HG03342 (cell line): ENCODE measurements at regions not wholly inside any gene's neighbourhood (a gene's known extent, or its start where the extent isn't known, plus 50 kb on each side); places are given as distances from the start of the nearest gene placed in this dataset.

Experiments
- ATAC-seq: cut with Tn5 transposase; IDR thresholded peaks from one replicate; pipeline ENCODE4 v1.9.1; 2021; ENCODE audit warnings: mild to moderate bottlenecking, moderate library complexity; ENCODE audit not compliant: unreplicated experiment

DNA sequence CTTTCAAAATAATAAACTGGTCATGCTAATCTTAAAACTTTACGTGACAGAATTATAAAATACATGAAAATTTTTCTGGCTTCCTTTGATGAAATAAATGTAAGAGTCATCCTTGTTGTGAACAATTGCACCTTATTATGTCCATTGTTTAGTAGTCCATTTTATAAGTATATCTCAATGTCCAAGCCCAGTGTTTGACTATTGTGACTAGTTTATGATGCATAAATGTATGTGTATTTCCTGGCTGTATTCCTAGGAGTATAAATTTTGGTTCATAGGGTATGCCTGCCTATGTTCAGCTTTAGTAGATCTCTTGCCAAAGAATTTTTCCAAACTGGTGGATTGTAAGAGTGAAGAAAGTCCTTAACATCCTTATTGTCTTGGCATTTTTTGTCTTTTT lies 2895.5 kb upstream of the PCDH20 start:
- no peak for ATAC-seq

DNA sequence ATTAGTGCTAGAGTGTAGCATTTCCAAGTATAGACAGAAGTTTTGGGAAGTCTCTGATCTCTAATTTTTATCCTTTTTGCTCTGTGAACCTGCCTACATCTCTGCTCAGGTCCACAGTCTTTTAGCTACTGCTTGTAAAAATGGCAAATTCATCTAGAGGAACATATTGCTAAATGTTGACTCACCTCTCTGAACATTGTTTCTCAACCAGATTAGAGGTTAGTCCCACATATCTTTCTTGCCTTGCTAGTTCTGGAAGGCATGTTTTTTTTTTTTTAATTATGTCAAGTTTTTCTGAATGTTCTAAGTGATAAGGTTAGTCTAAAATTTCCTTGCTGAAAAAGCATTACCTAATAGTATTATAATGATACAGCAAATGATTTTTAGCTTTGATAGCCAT lies 2889.6 kb upstream of the PCDH20 start:
- no peak for ATAC-seq

DNA sequence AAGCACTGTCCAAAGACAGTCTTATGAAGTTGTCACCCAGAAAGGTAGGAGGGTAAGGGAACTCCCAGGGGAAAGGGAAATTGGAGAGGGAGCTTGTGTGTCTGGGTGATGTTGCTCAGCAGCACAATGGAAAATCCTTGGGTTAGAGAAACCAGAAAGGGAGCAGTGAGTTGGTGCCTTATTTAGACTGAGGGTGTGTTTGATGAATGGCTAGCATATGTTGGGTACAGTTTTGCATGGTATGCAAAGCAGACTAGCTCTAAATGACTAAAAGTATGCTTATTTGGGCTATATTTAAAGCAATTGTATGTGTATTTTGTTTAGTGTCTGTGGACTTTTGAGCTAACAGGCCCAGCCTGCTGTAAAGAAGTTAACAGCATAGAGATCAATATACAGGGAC lies 2884.6 kb upstream of the PCDH20 start:
- ATAC-seq = no peak

DNA sequence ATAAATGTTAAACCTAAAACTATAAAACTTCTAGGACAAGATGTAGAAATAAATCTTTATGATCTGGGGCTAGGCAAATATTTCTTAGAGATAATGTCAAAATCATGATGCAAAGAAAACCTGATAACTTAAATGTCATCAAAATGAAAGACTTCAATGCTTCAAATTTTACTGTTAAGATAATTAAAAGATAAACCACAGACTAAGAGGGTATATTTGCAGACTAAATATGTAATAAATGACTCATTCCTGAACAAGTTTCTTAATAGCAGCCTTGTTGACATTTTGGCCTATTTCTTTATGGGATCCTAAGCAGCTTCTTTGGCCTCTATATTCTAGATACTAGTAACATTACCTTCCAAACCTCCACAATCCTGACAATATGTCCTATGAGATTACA lies 2878.3 kb upstream of the PCDH20 start:
- no peak for ATAC-seq

DNA sequence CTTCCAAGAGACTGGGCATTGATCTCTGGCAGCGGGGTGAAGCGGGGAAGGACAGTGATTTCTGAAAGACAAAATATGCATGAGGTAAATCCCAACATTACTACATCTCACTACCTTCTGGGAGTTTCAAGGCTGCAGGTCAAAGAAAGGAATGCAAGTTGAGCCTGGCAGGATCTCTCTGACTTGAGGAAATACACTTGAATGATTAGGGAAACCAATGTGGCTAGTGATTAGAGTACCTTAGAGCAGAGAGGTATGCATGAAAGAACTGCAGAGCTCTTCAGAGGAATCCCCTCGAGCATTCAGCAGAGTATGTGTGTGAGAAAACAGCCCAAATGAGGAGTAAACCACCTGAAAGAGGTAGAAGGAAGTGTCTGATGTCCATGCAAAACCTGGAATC lies 2874.1 kb upstream of the PCDH20 start:
- ATAC-seq = no peak

DNA sequence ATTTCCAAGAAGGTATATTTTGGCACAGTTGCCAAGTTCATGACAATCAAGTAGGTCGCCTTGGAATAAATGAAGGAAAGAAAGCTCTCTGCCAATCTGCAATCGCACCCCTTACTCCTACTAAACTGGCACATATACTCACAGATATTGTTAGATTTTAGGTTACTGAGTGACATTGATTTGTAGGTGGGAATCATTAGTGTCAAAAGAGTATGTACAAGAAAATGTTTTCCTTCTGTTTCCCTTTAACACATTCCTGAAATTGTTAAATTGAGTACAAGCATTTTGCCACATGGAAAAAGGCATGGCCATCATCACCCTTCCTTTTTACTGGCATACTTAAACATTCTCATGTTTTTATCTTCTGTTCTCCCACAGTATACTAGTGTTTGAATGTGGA lies 2868.3 kb upstream of the PCDH20 start:
- ATAC-seq = no peak

DNA sequence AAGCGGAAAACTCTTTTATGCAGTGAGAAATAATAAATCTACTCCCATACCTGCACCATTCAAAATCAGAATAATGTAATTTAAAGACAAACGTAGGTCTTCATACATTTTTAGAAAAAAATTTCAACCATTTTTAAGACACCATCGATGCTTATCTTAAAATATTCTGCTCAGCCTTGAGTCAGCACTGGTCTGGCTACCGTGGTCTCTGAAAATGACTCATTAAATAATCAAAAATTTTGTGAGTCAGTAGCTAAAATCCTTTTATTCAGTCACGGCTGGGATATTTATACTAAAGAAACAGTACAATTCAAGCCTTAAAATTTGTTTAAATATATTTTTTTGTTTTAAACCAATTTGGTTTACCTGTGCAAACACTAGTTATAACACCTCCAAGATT lies 2862.8 kb upstream of the PCDH20 start:
- ATAC-seq = no peak

DNA sequence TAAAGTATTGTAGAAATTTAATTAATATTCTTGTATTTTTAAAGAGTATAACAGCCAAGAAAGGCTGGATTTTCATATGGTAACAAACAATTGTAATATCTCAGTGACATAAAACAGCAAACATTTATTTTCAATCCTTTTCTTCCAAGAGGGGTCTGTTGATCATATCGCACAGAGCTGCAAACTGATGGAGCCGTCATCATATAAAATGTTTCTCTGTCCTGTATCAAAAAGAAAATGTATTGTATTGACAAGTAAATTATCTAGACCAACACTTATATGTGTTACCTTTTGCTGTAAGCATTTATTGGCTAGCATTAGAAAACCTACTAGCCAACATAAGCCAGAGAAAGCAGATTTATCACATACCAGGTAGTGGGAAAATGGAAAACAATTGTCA lies 2861.4 kb upstream of the PCDH20 start:
- no peak for ATAC-seq

DNA sequence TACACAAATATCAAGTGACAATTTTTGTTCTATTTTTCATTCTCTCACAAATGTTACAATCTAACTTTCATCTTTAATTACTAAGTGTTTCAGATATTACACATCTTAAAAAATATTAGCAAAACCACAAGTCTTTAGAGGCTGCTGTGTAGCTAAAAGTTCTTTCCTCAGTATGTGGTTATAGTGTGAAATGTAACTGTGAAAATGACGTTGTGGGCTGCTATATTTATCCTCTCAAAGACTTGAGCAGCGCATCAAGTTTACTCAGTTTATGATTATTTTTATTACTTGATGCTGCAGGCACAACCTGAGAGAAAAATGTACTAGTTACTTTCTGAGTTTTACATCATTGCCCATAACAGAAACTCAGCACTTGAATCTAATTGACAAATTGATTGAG lies 2860.6 kb upstream of the PCDH20 start:
- no peak for ATAC-seq

DNA sequence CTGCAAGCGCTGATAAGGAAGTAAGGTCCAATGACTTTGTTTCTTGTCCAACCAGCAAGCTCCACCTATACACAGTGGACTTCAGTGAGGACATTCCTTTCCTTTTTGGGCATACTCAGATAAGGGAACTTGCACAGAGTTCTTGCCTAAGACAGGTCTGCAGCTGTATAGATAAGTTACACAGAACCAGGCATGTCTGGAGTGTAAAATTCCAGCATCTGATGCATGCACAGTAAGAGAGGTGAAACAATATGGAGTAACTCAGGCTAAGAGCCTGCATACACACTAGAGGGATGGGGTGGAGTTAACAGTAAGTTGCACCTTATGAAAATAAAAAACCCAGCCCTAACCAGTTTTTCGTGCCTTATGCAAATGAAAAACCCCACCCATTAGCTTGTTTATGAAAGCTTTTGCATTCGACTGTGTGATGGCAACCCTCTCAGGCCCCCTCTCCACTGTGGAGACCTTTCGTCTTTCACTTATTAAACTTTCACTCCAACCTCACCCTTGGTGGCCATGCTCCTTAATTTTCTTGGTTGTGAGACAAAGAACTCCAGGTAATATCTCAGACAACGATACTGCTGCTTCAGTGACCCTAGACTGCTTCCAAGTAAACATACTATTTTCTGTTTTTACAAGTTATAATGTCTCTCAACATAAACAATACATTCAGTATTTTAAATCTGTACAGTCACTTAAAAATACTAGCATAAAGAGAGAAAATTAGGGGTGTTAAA lies 2859.0 kb upstream of the PCDH20 start:
- ATAC-seq = no peak

DNA sequence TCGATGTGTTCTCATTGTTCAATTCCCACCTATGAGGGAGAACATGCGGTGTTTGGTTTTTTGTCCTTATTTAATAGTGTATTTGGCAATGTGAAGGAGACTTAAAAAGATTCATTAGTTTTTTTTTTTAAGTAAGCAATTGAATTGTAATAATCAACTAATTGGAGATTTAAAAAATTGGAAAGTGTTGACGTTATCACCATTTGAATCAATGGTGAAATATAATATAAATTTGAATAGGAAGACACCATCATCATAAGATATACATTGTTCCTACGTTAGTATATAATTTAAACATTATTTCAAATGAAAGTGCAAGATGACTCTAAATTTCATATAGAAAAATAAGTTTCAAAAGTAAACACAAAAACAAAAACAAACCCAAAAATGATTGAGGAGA lies 2858.1 kb upstream of the PCDH20 start:
- no peak for ATAC-seq

DNA sequence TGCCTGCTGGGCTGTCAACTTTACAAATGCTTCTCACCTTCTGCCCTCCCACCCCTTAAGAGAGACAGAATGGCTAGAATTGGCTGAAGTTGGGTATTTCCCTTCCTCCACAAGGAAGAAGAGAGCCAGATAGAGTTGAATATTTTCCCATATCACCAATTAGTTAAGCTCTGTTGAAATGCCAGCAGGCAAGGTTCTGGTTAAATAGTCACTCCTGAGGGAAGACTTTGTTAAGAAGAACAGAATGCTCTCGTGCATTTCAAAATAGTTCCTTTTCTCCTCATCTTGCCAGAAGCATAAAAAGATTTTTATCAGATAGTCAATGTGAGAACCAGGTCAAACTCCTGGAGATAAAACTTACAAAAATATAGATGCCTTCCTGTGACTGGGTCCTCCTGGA lies 2857.0 kb upstream of the PCDH20 start:
- ATAC-seq = no peak

DNA sequence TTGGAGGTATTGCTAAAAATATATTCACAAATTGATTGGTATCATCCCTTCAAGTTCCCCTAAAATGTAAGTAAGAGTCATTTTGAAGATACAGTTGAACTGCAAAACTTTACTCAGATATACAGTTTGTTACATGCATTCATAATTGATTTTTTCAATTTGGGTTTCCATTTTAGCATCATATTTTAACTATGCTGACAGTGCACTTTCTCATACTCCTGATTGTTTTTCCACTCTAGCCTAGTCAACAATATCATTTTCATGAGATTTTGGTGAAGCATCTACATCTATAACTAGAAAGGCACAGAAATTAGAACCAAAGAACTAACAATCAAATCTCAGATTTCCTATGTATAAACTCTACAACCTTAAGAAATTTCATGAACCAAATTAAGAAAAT lies 2850.4 kb upstream of the PCDH20 start:
- no peak for ATAC-seq

DNA sequence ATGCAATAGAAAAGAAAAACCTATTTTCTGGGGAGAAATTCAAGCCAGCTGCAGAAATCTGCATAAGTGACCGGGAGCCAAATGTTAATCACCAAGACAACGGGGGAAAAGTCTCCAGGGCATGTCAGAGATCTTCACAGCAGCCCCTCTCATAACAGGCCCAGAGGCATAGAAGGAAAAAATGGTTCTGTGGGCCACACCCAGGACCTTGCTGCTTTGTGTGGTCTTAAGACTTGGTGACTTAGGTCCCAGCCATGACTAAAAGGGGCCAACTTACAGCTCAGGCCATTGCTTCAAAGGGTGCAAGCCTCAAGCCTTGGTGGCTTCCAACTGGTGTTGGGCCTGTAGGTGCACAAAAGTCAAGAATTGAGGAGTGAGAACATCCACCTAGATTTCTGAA lies 2847.6 kb upstream of the PCDH20 start:
- no peak for ATAC-seq

DNA sequence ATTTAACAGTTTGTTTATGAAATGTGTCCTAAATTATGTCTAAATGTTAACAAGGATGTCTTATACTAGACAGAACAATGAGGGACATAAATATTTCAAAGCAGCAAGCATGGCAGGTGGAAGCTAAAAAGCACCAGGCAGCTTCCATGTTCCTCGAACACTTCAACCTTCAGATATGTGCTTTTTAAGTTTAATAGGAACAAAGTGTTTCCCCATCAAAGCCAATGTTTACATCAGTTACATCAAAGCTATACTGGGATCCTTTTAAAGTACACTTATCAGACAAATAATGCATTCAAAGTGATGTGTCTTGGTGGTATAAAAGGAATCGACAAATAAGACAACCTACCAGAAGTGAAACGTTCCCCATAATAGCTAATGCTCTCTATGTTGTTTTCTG lies 2841.1 kb upstream of the PCDH20 start:
- no peak for ATAC-seq

DNA sequence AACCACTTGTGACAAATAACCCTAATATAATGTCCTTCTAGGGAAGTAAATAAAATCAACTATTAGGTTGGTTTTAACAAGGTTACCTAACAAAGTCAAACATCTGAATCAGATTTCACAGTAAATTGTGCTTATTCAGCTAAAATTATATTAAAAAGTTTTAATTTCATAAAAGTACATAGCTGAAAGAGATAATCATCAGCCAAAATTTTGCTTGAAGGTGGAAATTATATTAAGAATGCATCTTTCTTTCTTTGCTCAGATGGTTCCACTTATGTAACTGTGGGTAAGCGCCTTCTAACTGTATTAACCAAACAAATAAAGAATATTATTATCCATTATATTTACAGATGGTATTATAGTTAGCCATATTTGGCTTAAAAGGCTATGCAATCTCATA lies 2840.3 kb upstream of the PCDH20 start:
- no peak for ATAC-seq

DNA sequence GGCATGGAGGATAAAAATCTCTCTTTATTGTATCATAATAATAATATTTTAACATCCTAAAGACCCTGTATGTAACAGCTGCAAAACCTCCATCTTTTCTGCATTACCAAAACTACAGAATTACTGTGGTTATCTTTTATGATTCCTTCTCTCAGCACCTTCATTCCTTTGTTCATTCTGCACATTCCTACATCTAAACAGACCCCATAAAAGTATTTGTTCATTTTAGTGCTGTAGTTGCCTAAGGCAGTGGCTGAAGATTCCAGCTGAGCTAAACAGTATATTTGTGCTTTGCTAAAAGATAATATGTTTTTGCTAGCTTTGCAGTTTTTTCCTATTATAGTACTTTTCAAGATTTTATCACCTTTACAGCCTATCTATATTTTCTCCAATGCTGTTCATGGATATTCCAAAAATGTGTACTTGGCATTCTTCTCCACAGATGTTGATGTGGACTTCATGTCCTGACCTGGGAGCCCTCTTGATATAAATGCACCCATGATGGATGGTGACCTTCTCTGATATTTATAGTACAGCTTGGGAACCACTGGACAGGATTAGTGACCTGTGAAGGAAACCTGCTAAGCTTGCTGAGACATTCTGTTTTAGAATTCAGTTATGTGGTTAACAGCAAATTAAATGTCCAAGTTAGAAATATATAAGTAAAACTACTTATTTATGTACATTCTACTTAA lies 2832.9 kb upstream of the PCDH20 start:
- ATAC-seq = no peak

DNA sequence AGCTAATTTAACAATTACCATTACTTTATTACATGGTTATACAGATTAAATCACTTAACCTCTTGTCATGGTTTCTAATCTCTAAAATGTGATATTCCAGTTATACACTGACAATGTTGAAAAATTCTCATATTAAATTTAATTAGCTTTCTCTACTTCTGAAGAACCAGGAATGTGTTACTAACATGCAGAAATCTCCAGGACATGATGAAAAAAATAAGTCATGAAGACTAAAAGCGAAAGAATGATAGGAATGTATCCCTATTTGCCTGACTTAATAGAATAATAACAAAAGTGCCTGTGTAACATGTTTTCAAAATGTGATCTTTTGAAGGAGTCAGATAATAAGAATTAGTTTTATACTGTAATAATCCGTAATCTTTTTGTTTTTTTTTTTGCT lies 2823.7 kb upstream of the PCDH20 start:
- ATAC-seq = no peak

DNA sequence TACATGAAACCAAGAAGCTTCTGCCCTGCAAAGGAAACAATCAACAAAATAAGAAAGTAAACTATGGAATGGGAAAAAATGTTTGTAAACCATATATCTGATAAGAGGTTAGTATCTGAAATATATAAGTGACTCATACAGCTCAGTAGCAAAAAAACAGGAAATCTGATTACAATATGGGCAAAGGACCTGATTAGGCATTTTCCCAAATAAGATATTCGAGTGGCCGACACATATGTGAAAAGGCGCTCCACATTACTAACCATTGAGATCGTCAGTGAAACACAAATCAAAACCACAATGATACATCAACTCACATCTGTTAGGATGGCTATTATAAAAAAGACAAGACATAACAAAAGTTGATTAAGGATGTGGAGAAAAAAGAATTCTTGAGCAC lies 2818.6 kb upstream of the PCDH20 start:
- ATAC-seq = no peak

DNA sequence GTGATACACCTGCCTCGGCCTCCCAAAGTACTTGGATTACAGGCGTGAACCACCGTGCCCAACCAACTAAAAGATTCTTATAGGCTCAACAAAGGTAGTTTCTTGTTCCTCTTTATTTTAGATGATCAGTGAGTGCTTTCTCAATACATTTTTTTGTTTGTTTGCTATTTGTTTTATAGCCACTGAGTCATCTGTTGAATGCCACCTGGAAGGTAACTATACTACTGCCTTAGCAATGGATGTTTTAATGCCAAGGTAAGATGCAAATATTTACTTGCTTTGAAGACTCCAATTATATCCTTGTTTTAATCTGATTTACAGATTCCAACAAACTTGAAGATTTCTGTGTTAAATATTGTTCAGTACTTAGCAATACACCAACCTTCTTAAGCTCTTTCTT lies 2807.4 kb upstream of the PCDH20 start:
- no peak for ATAC-seq

DNA sequence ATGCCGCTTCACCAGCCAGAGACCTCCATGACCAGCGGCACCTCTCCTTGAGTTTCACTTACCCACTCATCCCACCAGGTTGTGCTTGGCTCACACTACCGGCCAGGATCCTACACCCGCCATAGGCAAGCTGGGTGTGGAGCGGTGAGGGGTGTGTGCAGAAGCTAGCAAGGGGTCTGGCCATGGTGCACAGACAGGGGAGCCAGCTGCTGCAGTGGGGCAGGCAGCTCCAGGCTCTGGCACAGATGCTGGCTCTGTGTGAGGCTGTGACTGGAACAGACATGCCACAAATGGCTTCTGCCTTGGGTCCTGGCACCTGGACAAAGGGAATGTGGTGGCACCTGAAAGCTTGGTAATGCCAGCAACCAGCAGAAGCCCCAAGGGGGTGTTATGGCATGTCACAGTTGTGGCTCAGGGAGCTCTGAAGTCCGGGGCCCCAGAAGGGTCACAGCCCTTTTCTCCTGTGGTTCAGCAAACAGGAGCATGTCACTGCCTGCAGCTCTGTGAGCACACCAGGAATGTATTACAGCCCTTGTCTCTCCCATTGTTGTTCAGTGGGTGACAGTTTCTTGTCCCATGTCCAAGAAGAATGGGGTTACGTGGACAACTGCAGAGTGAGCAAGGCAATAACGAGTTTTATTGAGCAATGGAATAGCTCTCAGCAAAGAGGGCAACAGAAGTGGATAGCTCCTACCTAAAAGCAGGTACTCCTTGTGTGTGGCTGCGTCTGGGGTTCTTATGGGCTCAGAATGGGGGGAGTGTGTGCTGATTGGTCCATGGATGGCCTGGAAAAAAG lies 2791.0 kb upstream of the PCDH20 start:
- ATAC-seq = no peak

DNA sequence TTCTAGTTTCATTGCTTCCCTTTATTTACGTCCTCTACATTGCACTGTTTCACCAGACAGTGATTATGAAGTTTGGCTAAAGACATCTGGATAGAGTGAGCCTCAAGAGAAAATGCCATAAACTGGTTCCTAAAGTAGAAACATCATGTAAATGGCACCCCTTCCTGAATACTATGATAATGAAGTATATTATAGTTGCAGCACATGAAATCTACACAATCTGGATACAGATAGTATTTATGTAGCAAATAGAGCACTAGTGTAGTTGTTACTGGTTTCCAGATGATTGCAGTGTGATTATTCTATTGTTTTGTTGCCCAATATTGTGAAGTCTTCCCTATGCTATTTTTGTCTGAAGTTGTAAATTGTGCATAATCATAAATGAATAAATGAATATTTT lies 2786.9 kb upstream of the PCDH20 start:
- no peak for ATAC-seq
